ENCODE measurements at regions not wholly inside any gene's neighbourhood (a gene's known extent, or its start where the extent isn't known, plus 50 kb on each side); places are given as distances from the start of the nearest gene placed in this dataset.

GRCh38 chr14:71166180-71166837 is 259.1 kb downstream of the PCNX1 start:
- TF ChIP-seq CTCF (IDR thresholded peaks at IDR 0.05): peak; percentile 27 to 59 (median 40)
- no peak for TF ChIP-seq POLR2A (IDR thresholded peaks at IDR 0.05)

Measured in right lobe of liver (tissue), 4 donors.